GM19395 (cell line): ENCODE measurements at regions not wholly inside any gene's neighbourhood (a gene's known extent, or its start where the extent isn't known, plus 50 kb on each side); places are given as distances from the start of the nearest gene placed in this dataset.
"Not testable (repeated sequence)": the region's sequence is repeated elsewhere in the genome, so short reads cannot be mapped to it uniquely, and the experiment has no call there.

ENCODE experiments used
- ATAC-seq: cut with Tn5 transposase; IDR thresholded peaks from one replicate; pipeline ENCODE4 v1.9.1; 2021; ENCODE audit warnings: mild to moderate bottlenecking, moderate library complexity; ENCODE audit not compliant: unreplicated experiment

- ATAC-seq: no peak
Observed at GRCh38 chr13:34349091-34349722, 531.3 kb downstream of the RFC3 start.

GRCh38 chr13:34350671-34351070, 532.7 kb downstream of the RFC3 start:
- no peak for ATAC-seq

- ATAC-seq: no peak
Observed at GRCh38 chr13:34351134-34351533, 533.2 kb downstream of the RFC3 start.

- no peak for ATAC-seq
Observed at GRCh38 chr13:34352958-34353357, 535.0 kb downstream of the RFC3 start.

- no peak for ATAC-seq
Observed at GRCh38 chr13:34356686-34357434, 538.9 kb downstream of the RFC3 start.

- ATAC-seq: no peak
Observed at GRCh38 chr13:34357435-34358232, 539.7 kb downstream of the RFC3 start.

DNA sequence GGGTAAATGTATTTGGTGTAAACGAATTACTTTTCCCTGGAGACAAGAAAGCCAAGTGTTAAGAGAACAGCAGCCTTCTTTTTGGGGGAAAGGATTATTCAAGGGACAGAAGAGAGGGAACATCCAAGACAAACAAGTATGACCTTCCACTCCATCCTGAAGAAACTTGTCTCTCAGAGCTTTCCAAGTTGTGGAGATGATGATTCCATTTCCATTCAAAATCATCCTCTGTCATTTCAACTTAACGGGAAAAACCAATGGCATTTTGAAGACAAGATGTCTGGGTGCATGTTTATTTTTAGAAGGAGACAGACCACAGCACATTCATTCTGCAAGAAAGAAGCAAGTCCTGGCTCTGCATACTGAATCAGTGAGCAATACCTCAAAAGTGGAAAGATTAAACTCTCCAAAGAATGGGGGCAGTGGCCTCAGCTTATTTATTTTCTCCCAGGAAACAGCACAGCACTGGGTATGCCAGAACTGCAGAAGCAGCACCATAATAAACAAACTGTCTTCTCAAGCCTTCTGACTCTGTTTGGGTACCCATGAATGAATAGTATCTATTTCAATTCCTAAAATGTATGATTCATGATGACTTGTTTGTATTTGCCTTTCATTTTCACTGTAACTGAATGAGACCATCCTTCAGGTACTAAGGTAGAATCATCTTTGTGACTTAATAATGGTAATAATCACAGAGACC, 541.0 kb downstream of the RFC3 start:
- ATAC-seq: no peak

DNA sequence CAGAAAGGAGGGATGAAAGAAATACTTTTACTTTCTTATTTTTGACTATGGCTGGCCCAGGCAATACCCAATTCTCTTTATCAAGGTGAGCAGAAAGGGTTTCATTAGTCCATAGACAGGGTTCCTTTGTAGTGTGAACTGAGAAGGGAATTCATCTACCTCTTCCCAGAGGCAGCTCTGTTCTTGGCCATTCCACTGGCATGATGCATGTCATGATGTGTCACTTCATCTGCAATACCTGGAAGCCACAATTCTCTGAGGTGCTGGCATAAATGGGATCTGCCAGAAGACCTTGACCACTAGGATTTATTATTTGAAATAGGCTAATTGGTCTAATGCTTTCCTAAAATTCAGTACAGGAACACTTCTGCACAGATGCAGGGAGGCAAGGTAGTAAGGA, 542.8 kb downstream of the RFC3 start:
- ATAC-seq: no peak

GRCh38 chr13:34361560-34361959, 543.6 kb downstream of the RFC3 start:
- no peak for ATAC-seq

DNA sequence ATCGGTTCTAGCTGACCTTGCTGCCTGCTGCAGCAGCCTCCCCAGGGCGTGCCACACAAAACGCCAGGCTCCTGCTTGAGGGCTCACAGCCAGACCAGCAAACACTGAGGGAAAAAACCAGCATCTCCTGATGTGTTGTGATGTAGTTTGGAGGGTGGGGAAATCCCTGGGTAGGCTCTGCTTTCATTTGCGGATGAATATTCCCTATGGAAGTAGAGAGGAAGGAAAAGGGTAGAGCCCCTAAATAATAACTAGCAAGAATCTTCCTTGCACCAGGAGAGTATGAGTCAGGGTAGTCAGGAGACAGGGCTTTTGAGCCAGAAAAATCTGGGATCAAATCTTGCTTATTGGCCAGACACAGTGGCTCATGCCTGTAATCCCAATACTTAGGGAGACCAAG, 545.3 kb downstream of the RFC3 start:
- no peak for ATAC-seq

GRCh38 chr13:34364633-34365032, 546.7 kb downstream of the RFC3 start:
- ATAC-seq: no peak

GRCh38 chr13:34369931-34370330, 552.0 kb downstream of the RFC3 start:
- no peak for ATAC-seq

- ATAC-seq: no peak
Observed at GRCh38 chr13:34371108-34371507, 553.2 kb downstream of the RFC3 start.

DNA sequence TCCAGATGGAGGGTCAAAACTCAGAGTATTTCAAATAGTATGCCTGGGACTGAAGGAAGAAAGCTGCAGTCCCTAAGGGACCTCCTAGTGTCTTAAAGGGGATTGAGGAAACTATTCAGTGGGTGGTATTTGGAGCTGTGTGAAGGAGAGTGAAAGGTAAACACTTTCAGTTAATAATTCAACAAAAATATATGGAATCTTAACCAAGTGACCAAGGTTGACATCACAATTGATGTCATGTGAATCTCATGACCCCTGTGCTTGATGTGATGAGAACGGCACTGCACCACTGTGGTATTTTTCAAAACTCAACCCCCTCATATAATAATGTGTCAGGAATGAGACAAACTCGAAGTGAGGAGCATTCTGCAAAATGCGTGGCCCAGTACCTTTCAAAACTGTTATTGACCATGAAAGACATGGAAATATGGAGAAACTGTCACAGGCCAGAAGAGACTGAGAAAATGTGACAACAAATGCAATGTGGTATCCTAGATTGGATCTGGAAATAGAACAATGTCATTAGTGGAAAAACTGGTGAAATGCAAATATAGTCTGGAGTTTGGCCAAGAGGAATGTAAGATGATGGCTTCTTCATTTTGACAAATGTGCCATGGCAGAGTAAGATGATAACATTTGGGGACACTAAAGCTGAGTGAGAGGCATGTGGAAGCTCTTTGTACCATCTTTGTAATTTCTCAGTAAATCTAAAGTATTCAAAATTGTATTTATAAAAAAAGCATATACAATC, 553.9 kb downstream of the RFC3 start:
- ATAC-seq: no peak

GRCh38 chr13:34372581-34372980, 554.6 kb downstream of the RFC3 start:
- no peak for ATAC-seq

DNA sequence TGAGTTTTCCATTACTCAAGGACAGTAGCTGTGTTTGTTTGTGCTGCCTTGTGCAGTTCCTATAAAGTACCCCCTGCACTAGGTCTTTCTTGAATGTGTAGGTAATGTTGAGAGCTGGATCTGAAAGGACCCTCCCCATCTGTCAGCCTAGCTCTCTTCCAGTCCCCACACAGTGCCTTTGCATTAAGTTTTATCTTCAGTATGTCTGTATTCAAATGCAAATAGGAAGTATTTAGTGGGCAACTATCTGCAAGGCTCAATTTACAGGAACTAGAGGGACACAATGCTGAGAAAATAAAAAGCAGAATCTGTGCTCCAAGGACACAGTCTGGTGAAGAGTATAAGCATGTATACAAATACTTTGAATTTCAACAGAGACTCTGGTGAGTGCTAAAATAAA, 558.5 kb downstream of the RFC3 start:
- no peak for ATAC-seq

GRCh38 chr13:34381228-34381627, 560.8 kb upstream of the NBEA start:
- no peak for ATAC-seq

GRCh38 chr13:34383728-34384127, 558.3 kb upstream of the NBEA start:
- ATAC-seq: no peak

DNA sequence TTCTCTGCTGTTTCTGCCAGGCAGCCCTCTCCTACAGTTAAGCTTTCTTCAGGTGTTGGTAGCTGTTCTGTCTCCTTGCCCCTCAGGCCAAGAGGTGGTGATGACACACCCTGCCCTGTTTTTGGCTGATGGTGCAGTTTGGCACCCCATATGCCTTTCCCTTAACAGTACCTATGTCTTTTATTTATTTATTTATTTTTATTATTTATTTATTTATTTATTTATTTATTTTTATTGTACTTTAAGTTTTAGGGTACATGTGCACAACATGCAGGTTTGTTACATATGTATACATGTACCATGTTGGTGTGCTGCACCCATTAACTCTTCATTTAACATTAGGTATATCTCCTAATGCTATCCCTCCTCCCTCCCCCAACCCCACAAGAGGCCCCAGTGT, 555.8 kb upstream of the NBEA start:
- ATAC-seq: not testable (repeated sequence)

DNA sequence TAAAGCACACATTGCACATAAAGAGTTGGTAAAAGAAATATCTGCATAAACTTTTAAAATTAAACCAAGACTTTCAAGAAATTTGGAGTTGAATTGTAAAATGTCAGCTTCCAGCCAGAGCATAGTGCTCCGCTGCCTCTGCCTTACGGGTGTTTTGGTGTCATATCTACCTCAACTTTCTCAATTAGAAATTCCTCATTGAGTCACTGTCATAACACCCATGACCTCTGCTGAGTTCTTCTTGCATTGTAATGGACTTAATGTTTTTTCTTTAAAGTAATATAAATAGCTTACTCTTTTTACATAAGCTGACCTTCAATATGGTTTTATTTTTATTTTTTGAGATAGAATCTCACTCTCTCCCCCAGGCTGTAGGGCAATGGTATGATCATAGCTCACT, 551.0 kb upstream of the NBEA start:
- ATAC-seq: no peak

DNA sequence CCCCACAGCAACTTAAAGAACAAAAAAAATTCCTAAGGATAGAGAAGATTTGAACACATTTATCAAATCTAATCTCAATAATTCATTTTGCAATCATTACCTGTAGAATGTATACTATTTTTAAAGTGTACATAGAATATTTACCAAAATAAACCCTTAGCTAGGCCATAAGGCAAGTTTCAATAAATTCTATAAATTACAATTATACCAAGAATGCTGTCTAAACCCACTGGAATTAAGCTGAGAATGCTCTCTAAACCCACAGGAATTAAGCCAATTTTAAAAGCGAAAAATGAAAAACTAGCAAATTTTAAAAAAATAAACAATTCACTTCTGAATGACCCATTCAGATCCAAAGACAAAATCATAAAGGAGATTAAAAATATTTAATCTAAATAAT, 540.4 kb upstream of the NBEA start:
- no peak for ATAC-seq
